ENCODE measurements at regions not wholly inside any gene's neighbourhood (a gene's known extent, or its start where the extent isn't known, plus 50 kb on each side); places are given as distances from the start of the nearest gene placed in this dataset.

- no peak for TF ChIP-seq POLR2A (IDR thresholded peaks at IDR 0.05)
- TF ChIP-seq CTCF (IDR thresholded peaks at IDR 0.05) = no peak
Observed at GRCh38 chr12:126558810-126559209, 1493.6 kb downstream of the AACS start.

Measured in adrenal gland (tissue), 5 donors.